Fibroblast of mammary gland (primary cell): ENCODE measurements at regions not wholly inside any gene's neighbourhood (a gene's known extent, or its start where the extent isn't known, plus 50 kb on each side); places are given as distances from the start of the nearest gene placed in this dataset.

Experiments
- DNase-seq: peaks from one replicate; pipeline ENCODE4 v3.0.0-alpha.2; 2010; ENCODE audit warnings: low read depth
- H3K4me3 ChIP-seq: 2 replicates; pipeline ENCODE4 v1.5.1; 2011; ENCODE audit warnings: low read depth, mild to moderate bottlenecking, low read length, moderate library complexity; ENCODE audit not compliant: control insufficient read depth
- CTCF ChIP-seq: conservative IDR thresholded peaks from 2 replicates; pipeline ENCODE4 v1.5.1; 2011; ENCODE audit warnings: low read depth, low read length, inconsistent platforms; ENCODE audit not compliant: control insufficient read depth, insufficient read depth

DNA sequence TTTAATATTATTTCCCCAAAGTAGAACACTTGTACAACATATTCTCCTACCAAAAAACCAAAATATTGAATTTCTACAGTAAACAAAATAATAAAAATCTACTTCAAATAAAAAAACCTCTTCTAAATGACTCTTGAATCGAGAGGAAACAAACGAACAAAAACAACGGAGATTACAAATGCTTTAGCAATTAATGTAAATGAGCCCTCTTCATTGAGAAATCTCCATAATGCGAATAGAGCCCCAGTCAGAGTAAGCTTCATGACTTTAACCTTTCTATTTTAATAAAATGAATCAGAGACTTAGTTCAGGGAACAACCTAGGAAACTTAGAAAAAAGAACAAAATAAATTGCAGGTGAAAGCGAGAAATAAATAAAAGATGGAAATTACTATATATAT, 129.3 kb upstream of the SEMA6A start:
- no peak for DNase-seq
- no peak overlapping the region for H3K4me3 ChIP-seq
- TF ChIP-seq CTCF: no peak

GRCh38 chr5:116703328-116703727, 128.7 kb upstream of the SEMA6A start:
- no peak for DNase-seq
- no peak overlapping the region for H3K4me3 ChIP-seq
- TF ChIP-seq CTCF: no peak

- DNase-seq: no peak
- no peak for TF ChIP-seq CTCF
- H3K4me3 ChIP-seq: no peak overlapping the region
Observed at GRCh38 chr5:116702776-116703175, 128.2 kb upstream of the SEMA6A start.

DNA sequence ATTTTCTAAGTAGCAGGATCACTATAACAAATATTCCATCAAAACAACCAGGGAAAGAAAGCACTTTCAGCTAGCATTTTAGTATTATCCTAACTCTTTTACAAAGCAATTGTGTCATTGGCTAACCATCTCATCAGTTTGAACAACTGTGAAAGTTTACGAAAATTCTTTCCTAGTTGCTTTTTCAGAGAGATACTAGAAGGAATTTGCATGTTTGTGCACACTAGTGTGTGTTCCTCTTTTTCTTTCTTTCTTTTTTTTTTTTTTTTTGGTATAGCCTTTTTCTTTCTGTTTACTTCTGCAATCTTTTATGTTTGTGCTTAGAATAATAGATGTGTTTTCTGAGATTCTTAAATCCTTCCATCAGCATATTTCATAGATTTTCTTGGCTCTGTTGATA, 124.7 kb upstream of the SEMA6A start:
- DNase-seq: no peak
- TF ChIP-seq CTCF: no peak
- H3K4me3 ChIP-seq: no peak overlapping the region

DNA sequence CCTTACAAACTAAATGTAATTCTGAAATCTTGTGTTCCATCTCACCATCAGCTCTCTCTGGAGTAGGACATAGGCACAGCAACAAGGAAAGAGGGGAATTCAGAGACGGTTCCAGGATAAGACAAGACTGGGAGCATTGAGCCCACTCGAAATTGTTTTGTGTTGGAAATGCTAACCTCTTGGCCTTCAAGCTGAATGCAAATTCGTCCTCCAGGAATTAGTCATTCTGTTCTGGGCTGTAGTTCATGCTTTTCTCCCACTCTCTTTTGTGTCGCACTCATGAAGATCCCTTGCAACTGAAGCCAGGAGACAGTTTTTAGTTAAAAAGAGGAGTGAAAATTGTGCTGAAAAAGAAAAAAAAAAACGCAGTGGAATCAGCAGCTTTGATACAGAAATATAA, 121.7 kb upstream of the SEMA6A start:
- no peak overlapping the region for H3K4me3 ChIP-seq
- peak; percentile 12 for DNase-seq
- TF ChIP-seq CTCF: no peak

- no peak for TF ChIP-seq CTCF
- DNase-seq: no peak
Observed at GRCh38 chr5:116695681-116696080, 121.1 kb upstream of the SEMA6A start.

DNA sequence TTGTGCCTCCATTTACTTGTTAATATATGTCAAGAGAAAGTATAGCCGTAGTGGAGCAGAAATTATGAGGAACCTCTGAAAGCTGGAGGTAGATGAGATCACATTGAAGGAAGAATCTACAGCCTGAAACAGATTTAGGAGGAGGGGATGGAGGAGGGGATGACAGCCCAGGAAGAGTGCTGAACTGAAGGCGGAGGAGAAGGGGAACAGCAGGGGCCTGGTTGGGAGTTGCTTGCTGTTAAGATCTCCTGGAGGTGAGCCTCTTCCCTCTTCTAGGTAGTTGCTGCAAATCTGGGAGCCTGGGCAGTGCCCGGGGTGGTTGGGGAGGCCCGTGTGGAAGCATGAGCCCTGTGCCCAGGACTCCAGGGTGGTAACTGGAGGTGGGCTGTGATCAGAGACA, 111.8 kb upstream of the SEMA6A start:
- TF ChIP-seq CTCF: no peak
- no peak for DNase-seq
- no peak overlapping the region for H3K4me3 ChIP-seq

More at GRCh38 chr5:116695681-116696080, 121.1 kb upstream of the SEMA6A start:
- H3K4me3 ChIP-seq: no peak overlapping the region
